GM12878 (cell line): ENCODE measurements at regions not wholly inside any gene's neighbourhood (a gene's known extent, or its start where the extent isn't known, plus 50 kb on each side); places are given as distances from the start of the nearest gene placed in this dataset.

Experiments
- ATAC-seq: fragments of 200-7000 bp; cut with Tn5 transposase; 3 replicates; pipeline ENCODE4 v1.9.1; 2020; ENCODE audit warnings: mild to moderate bottlenecking, moderate library complexity
- BruUV-seq: library from RNA; stranded (reverse); fragments of 400-500 nt; replicated peaks from 2 replicates; lab custom pipeline; 2021; lab: Mats Ljungman, UMichigan
- CTCF ChIA-PET: fragments of 300-600 bp; sonication (Branson Sonifier 250); formaldehyde crosslinking; extraction: SDS; loops from one replicate; lab custom pipeline; 2021; ENCODE audit warnings: inconsistent platforms; lab: Yijun Ruan, JAX
- POLR2A ChIA-PET: fragments of 350-600 bp; formaldehyde crosslinking; extraction: SDS; loops from one replicate; lab custom pipeline; 2021; ENCODE audit warnings: inconsistent platforms; lab: Charles Lee
- RAD21 ChIA-PET: fragments of 300-600 bp; sonication (Branson Sonifier 250); formaldehyde crosslinking; loops from one replicate; lab custom pipeline; 2023; ENCODE audit warnings: antibody characterized with exemption; ENCODE audit not compliant: unreplicated experiment; lab: Charles Lee
- SMC1A ChIA-PET: fragments of 300-600 bp; sonication (Branson Sonifier 250); formaldehyde crosslinking; loops from one replicate; lab custom pipeline; 2023; ENCODE audit not compliant: unreplicated experiment, uncharacterized antibody; lab: Charles Lee
- DNase-seq: peaks from one replicate; pipeline ENCODE4 v3.0.0-alpha.2; 2011; ENCODE audit warnings: low read depth, low spot score
- FAIRE-seq: peaks from 3 replicates; lab custom pipeline; 2011; peaks lifted over from hg19 to GRCh38; lab: Jason Lieb, UNC
- H2AFZ ChIP-seq: 2 replicates; pipeline ENCODE4 v1.6.0; 2011; ENCODE audit warnings: low read depth, low read length, control low read depth; ENCODE audit not compliant: control insufficient read depth
- H3K27ac ChIP-seq: 2 replicates; pipeline ENCODE4 v1.5.1; 2011; ENCODE audit warnings: control low read depth; ENCODE audit not compliant: control insufficient read depth, insufficient read depth
- H3K27me3 ChIP-seq, 2 experiments: replicated peaks in 1 of 2; 2 replicates each; pipeline versions ENCODE4 v1.6.0 to v1.6.1; 2011; ENCODE audit warnings: low read length in 1 of 2; ENCODE audit not compliant: control insufficient read depth in 2 of 2, insufficient read depth in 2 of 2
- H3K36me3 ChIP-seq, 2 experiments: 2 replicates each; pipeline ENCODE4 v1.5.1; 2011; ENCODE audit warnings: low read length in 1 of 2; ENCODE audit not compliant: control insufficient read depth in 2 of 2, insufficient read depth in 2 of 2
- H3K4me1 ChIP-seq: 2 replicates; pipeline ENCODE4 v1.6.1; 2011; ENCODE audit warnings: mild to moderate bottlenecking, low read length, moderate library complexity, mixed read lengths; ENCODE audit not compliant: control insufficient read depth, insufficient read depth
- H3K4me2 ChIP-seq: 2 replicates; pipeline ENCODE4 v1.6.0; 2011; ENCODE audit warnings: control low read depth; ENCODE audit not compliant: control insufficient read depth, insufficient read depth
- H3K4me3 ChIP-seq: fragments of 200-600 bp; sonication (generic); 2 replicates; pipeline ENCODE4 v1.5.1; 2016
- H3K79me2 ChIP-seq: 2 replicates; pipeline ENCODE4 v1.6.0; 2011; ENCODE audit warnings: low read length; ENCODE audit not compliant: control insufficient read depth, insufficient read depth
- H3K9ac ChIP-seq: 2 replicates; pipeline ENCODE4 v1.8.0; 2011; ENCODE audit warnings: low read length, control low read depth, mixed read lengths; ENCODE audit not compliant: control insufficient read depth, insufficient read depth
- H3K9me3 ChIP-seq: replicated peaks from 3 replicates; pipeline ENCODE4 v1.5.1; 2011; ENCODE audit warnings: mild to moderate bottlenecking, low read length; ENCODE audit not compliant: control insufficient read depth, insufficient read depth
- H4K20me1 ChIP-seq: 2 replicates; pipeline ENCODE4 v1.6.0; 2011; ENCODE audit not compliant: control insufficient read depth, insufficient read depth
- ATF7 ChIP-seq: fragments of 450-650 bp; IDR thresholded peaks from 2 replicates; pipeline ENCODE4 v1.6.1; 2016; ENCODE audit warnings: low read depth, mild to moderate bottlenecking
- BCL3 ChIP-seq: IDR thresholded peaks from 2 replicates; pipeline ENCODE4 v1.6.1; 2011; ENCODE audit warnings: borderline replicate concordance, low read depth, mild to moderate bottlenecking, moderate library complexity, low read length; ENCODE audit not compliant: insufficient read depth, poor library complexity, severe bottlenecking
- EP300 ChIP-seq, 2 experiments: fragments of 150-350 bp in 1 of 2; IDR thresholded peaks; 2 replicates each; pipeline ENCODE4 v1.6.1; 2011 to 2012; ENCODE audit warnings: low read depth in 2 of 2, low read length in 2 of 2, borderline replicate concordance in 1 of 2, improper control_type of control experiment in 1 of 2, inconsistent platforms in 1 of 2; ENCODE audit not compliant: control insufficient read depth in 1 of 2
- ESRRA ChIP-seq: IDR thresholded peaks from 2 replicates; pipeline ENCODE4 v1.6.1; 2012; ENCODE audit warnings: mild to moderate bottlenecking, low read length, improper control_type of control experiment
- EZH2 ChIP-seq: IDR thresholded peaks from 2 replicates; pipeline ENCODE4 v1.6.1; 2012; ENCODE audit warnings: low read depth, mild to moderate bottlenecking, control low read depth, inconsistent platforms, low read length, borderline replicate concordance; ENCODE audit not compliant: control insufficient read depth
- GABPA ChIP-seq: IDR thresholded peaks from 2 replicates; pipeline ENCODE4 v1.6.1; 2014; ENCODE audit warnings: antibody characterized with exemption, low read depth, mild to moderate bottlenecking, inconsistent platforms
- JUNB ChIP-seq: IDR thresholded peaks from 2 replicates; pipeline ENCODE4 v1.6.1; 2016; ENCODE audit warnings: antibody characterized with exemption, mild to moderate bottlenecking
- KDM1A ChIP-seq: fragments of 200-600 bp; sonication (generic); IDR thresholded peaks from 2 replicates; pipeline ENCODE4 v1.6.1; 2016; ENCODE audit warnings: borderline replicate concordance
- MTA3 ChIP-seq: IDR thresholded peaks from 2 replicates; pipeline ENCODE4 v1.6.1; 2012; ENCODE audit warnings: low read length, inconsistent platforms, borderline replicate concordance
- PAX5 ChIP-seq: IDR thresholded peaks from 2 replicates; pipeline ENCODE4 v1.6.1; 2011; ENCODE audit warnings: low read depth, low read length, borderline replicate concordance
- POLR2A ChIP-seq: IDR thresholded peaks from 2 replicates; pipeline ENCODE4 v1.6.1; 2011; ENCODE audit warnings: low read depth, mild to moderate bottlenecking, low read length
- TBL1XR1 ChIP-seq: IDR thresholded peaks from 2 replicates; pipeline ENCODE4 v1.6.1; 2012; ENCODE audit warnings: low read depth, low read length, improper control_type of control experiment
- ZNF217 ChIP-seq: fragments of 450-650 bp; IDR thresholded peaks from 2 replicates; pipeline ENCODE4 v1.6.1; 2017; ENCODE audit warnings: antibody characterized with exemption, mild to moderate bottlenecking
- ZZZ3 ChIP-seq: IDR thresholded peaks from 2 replicates; pipeline ENCODE4 v1.6.1; 2011; ENCODE audit warnings: low read depth; ENCODE audit not compliant: control insufficient read depth, insufficient read length
- WGBS: methylation state at CpG from one replicate; pipeline ENCODE4 v1.1.6; 2016; ENCODE audit warnings: low lambda C conversion rate; ENCODE audit not compliant: insufficient replicate concordance, insufficient coverage; ENCODE audit errors: missing lambda C conversion rate; 5-methylcytosine and 5-hydroxymethylcytosine counted together
- in situ Hi-C: fragments of 300-500 bp; cut with MboI; formaldehyde crosslinking; loops from 9 replicates; pipeline ENCODE4 v1.14.3; 2018; ENCODE audit warnings: mixed read lengths
- intact Hi-C: fragments of 100-400 bp; cut with micrococcal nuclease; formaldehyde crosslinking; loops from one replicate; pipeline ENCODE4 v1.14.2; 2022; ENCODE audit not compliant: unreplicated experiment

- CTCF ChIA-PET: interaction anchor here (0.6 kb wide), 1 partner anchor 274 kb away, joined by 3 read pairs; no protein-coding TSS in a partner anchor
Observed at GRCh38 chr2:116669782-116670181, 1144.7 kb upstream of the DDX18 start.

More at GRCh38 chr2:116669782-116670181, 1144.7 kb upstream of the DDX18 start:
- FAIRE-seq (no peak), DNase-seq (no peak), ATAC-seq (no peak)
- no TSS peak for BruUV-seq
- ChIA-PET POLR2A (no interaction called here), SMC1A (interaction anchor here (0.7 kb wide), 1 partner anchor 34 kb away, joined by 3 read pairs; no protein-coding TSS in a partner anchor), RAD21 (no interaction called here)
- H3K36me3 ChIP-seq: no peaks in the 10 kb centered on the region
- in situ Hi-C loops: no loop called here
- H4K20me1 ChIP-seq: no peaks in the 10 kb centered on the region
- 24% methylated on average over 2 of the region's 2 CpGs for WGBS
- H3K4me1 ChIP-seq: no peaks in the 10 kb centered on the region
- no peak overlapping the region for H2AFZ ChIP-seq
- no peak overlapping the region for H3K4me3 ChIP-seq
- TF ChIP-seq EP300 (IDR thresholded peaks at IDR 0.05; ENCODE audit: borderline replicate concordance in 1 of 2, control insufficient read depth in 1 of 2, low read depth in 2 of 2, low read length in 2 of 2) (no peak), POLR2A (no peak), ESRRA (no peak), EZH2 (no peak), GABPA (no peak), ZNF217 (no peak), ZZZ3 (no peak), BCL3 (no peak), JUNB (no peak), MTA3 (no peak), TBL1XR1 (no peak), PAX5 (no peak), ATF7 (no peak), KDM1A (no peak)
- no peak overlapping the region for H3K4me2 ChIP-seq
- no peak overlapping the region for H3K27ac ChIP-seq
- H3K79me2 ChIP-seq: no peaks in the 10 kb centered on the region
- intact Hi-C loops: no loop called here
- H3K9ac ChIP-seq: no peak overlapping the region
- no peaks in the 10 kb centered on the region for H3K9me3 ChIP-seq
- no peaks in the 10 kb centered on the region for H3K27me3 ChIP-seq
